ENCODE measurements at regions not wholly inside any gene's neighbourhood (a gene's known extent, or its start where the extent isn't known, plus 50 kb on each side); places are given as distances from the start of the nearest gene placed in this dataset.

GRCh38 chr13:53200498-53201453, 172.2 kb downstream of the OLFM4 start:
- Histone ChIP-seq H3K79me2 (ENCODE audit: control insufficient read depth, insufficient read depth, low read length, unreplicated experiment) (no peaks in the 10 kb centered on the region), H3K27me3 (ENCODE audit: insufficient read depth, low read length) (peaks cover 30% of the 10 kb centered on the region; the same call in 1 of the 2 replicates), H3K27ac (ENCODE audit: low read depth, low read length) (no peak overlapping the region), H3K36me3 (ENCODE audit: insufficient read depth, low read length) (no peaks in the 10 kb centered on the region), H3K4me1 (ENCODE audit: control insufficient read depth, insufficient read depth, low read length, unreplicated experiment) (no peaks in the 10 kb centered on the region), H2AFZ (ENCODE audit: low read length, unreplicated experiment) (no peak overlapping the region), H3K4me3 (ENCODE audit: low read depth, low read length) (no peak overlapping the region)

- Histone ChIP-seq H3K79me2 (ENCODE audit: control insufficient read depth, insufficient read depth, low read length, unreplicated experiment) (no peaks in the 10 kb centered on the region), H3K36me3 (ENCODE audit: insufficient read depth, low read length) (no peaks in the 10 kb centered on the region), H3K27ac (ENCODE audit: low read depth, low read length) (no peak overlapping the region), H3K27me3 (ENCODE audit: insufficient read depth, low read length) (peaks cover 30% of the 10 kb centered on the region; the same call in 1 of the 2 replicates), H3K4me1 (ENCODE audit: control insufficient read depth, insufficient read depth, low read length, unreplicated experiment) (no peaks in the 10 kb centered on the region), H2AFZ (ENCODE audit: low read length, unreplicated experiment) (no peak overlapping the region), H3K4me3 (ENCODE audit: low read depth, low read length) (no peak overlapping the region)
Measured at GRCh38 chr13:53201454-53202225, 173.0 kb downstream of the OLFM4 start.

- no peak overlapping the region for H2AFZ ChIP-seq (ENCODE audit: low read length, unreplicated experiment)
- no peaks in the 10 kb centered on the region for H3K36me3 ChIP-seq (ENCODE audit: insufficient read depth, low read length)
- no peak overlapping the region for H3K27ac ChIP-seq (ENCODE audit: low read depth, low read length)
- H3K79me2 ChIP-seq (ENCODE audit: control insufficient read depth, insufficient read depth, low read length, unreplicated experiment), result no peaks in the 10 kb centered on the region
- H3K4me1 ChIP-seq (ENCODE audit: control insufficient read depth, insufficient read depth, low read length, unreplicated experiment), result no peaks in the 10 kb centered on the region
- peaks cover 21% of the 10 kb centered on the region; the same call in 1 of the 2 replicates for H3K27me3 ChIP-seq (ENCODE audit: insufficient read depth, low read length)
- H3K4me3 ChIP-seq (ENCODE audit: low read depth, low read length), result no peak overlapping the region
Measured at GRCh38 chr13:53204598-53204997, 176.0 kb downstream of the OLFM4 start.

GRCh38 chr13:53206455-53206854, 177.8 kb downstream of the OLFM4 start:
- no peak overlapping the region for H3K27ac ChIP-seq (ENCODE audit: low read depth, low read length)
- no peak overlapping the region for H2AFZ ChIP-seq (ENCODE audit: low read length, unreplicated experiment)
- no peaks in the 10 kb centered on the region for H3K36me3 ChIP-seq (ENCODE audit: insufficient read depth, low read length)
- no peaks in the 10 kb centered on the region for H3K4me1 ChIP-seq (ENCODE audit: control insufficient read depth, insufficient read depth, low read length, unreplicated experiment)
- no peaks in the 10 kb centered on the region for H3K79me2 ChIP-seq (ENCODE audit: control insufficient read depth, insufficient read depth, low read length, unreplicated experiment)
- peaks cover 17% of the 10 kb centered on the region; the same call in 1 of the 2 replicates for H3K27me3 ChIP-seq (ENCODE audit: insufficient read depth, low read length)
- H3K4me3 ChIP-seq (ENCODE audit: low read depth, low read length), result no peak overlapping the region

GRCh38 chr13:53207556-53207955, 178.9 kb downstream of the OLFM4 start:
- H3K79me2 ChIP-seq (ENCODE audit: control insufficient read depth, insufficient read depth, low read length, unreplicated experiment), result no peaks in the 10 kb centered on the region

GRCh38 chr13:53214433-53214832, 185.8 kb downstream of the OLFM4 start:
- Histone ChIP-seq H3K27ac (ENCODE audit: low read depth, low read length) (no peak overlapping the region), H3K36me3 (ENCODE audit: insufficient read depth, low read length) (no peaks in the 10 kb centered on the region), H3K27me3 (ENCODE audit: insufficient read depth, low read length) (no peaks in the 10 kb centered on the region)

More at GRCh38 chr13:53207556-53207955, 178.9 kb downstream of the OLFM4 start:
- H2AFZ ChIP-seq (ENCODE audit: low read length, unreplicated experiment), result no peak overlapping the region
- no peak overlapping the region for H3K4me3 ChIP-seq (ENCODE audit: low read depth, low read length)
- no peaks in the 10 kb centered on the region for H3K4me1 ChIP-seq (ENCODE audit: control insufficient read depth, insufficient read depth, low read length, unreplicated experiment)
- no peak overlapping the region for H3K27ac ChIP-seq (ENCODE audit: low read depth, low read length)
- peaks cover 9% of the 10 kb centered on the region; the same call in 1 of the 2 replicates for H3K27me3 ChIP-seq (ENCODE audit: insufficient read depth, low read length)
- H3K36me3 ChIP-seq (ENCODE audit: insufficient read depth, low read length), result no peaks in the 10 kb centered on the region

GRCh38 chr13:53215563-53215962, 186.9 kb downstream of the OLFM4 start:
- no peak overlapping the region for H3K27ac ChIP-seq (ENCODE audit: low read depth, low read length)
- H3K79me2 ChIP-seq (ENCODE audit: control insufficient read depth, insufficient read depth, low read length, unreplicated experiment), result no peaks in the 10 kb centered on the region
- H3K36me3 ChIP-seq (ENCODE audit: insufficient read depth, low read length), result no peaks in the 10 kb centered on the region
- H3K27me3 ChIP-seq (ENCODE audit: insufficient read depth, low read length), result no peaks in the 10 kb centered on the region
- H2AFZ ChIP-seq (ENCODE audit: low read length, unreplicated experiment), result no peak overlapping the region
- no peak overlapping the region for H3K4me3 ChIP-seq (ENCODE audit: low read depth, low read length)
- H3K4me1 ChIP-seq (ENCODE audit: control insufficient read depth, insufficient read depth, low read length, unreplicated experiment), result no peaks in the 10 kb centered on the region

More at GRCh38 chr13:53214433-53214832, 185.8 kb downstream of the OLFM4 start:
- H3K79me2 ChIP-seq (ENCODE audit: control insufficient read depth, insufficient read depth, low read length, unreplicated experiment), result no peaks in the 10 kb centered on the region
- no peak overlapping the region for H3K4me3 ChIP-seq (ENCODE audit: low read depth, low read length)
- no peak overlapping the region for H2AFZ ChIP-seq (ENCODE audit: low read length, unreplicated experiment)
- no peaks in the 10 kb centered on the region for H3K4me1 ChIP-seq (ENCODE audit: control insufficient read depth, insufficient read depth, low read length, unreplicated experiment)

GRCh38 chr13:53216773-53217172, 188.2 kb downstream of the OLFM4 start:
- Histone ChIP-seq H3K36me3 (ENCODE audit: insufficient read depth, low read length) (no peaks in the 10 kb centered on the region), H3K4me1 (ENCODE audit: control insufficient read depth, insufficient read depth, low read length, unreplicated experiment) (no peaks in the 10 kb centered on the region), H3K27me3 (ENCODE audit: insufficient read depth, low read length) (no peaks in the 10 kb centered on the region), H3K79me2 (ENCODE audit: control insufficient read depth, insufficient read depth, low read length, unreplicated experiment) (no peaks in the 10 kb centered on the region), H2AFZ (ENCODE audit: low read length, unreplicated experiment) (no peak overlapping the region), H3K27ac (ENCODE audit: low read depth, low read length) (no peak overlapping the region), H3K4me3 (ENCODE audit: low read depth, low read length) (no peak overlapping the region)

GRCh38 chr13:53217194-53217593, 188.6 kb downstream of the OLFM4 start:
- H3K27me3 ChIP-seq (ENCODE audit: insufficient read depth, low read length), result no peaks in the 10 kb centered on the region
- no peaks in the 10 kb centered on the region for H3K4me1 ChIP-seq (ENCODE audit: control insufficient read depth, insufficient read depth, low read length, unreplicated experiment)
- no peak overlapping the region for H3K27ac ChIP-seq (ENCODE audit: low read depth, low read length)
- H3K36me3 ChIP-seq (ENCODE audit: insufficient read depth, low read length), result no peaks in the 10 kb centered on the region
- H3K79me2 ChIP-seq (ENCODE audit: control insufficient read depth, insufficient read depth, low read length, unreplicated experiment), result no peaks in the 10 kb centered on the region
- H3K4me3 ChIP-seq (ENCODE audit: low read depth, low read length), result no peak overlapping the region
- no peak overlapping the region for H2AFZ ChIP-seq (ENCODE audit: low read length, unreplicated experiment)

- H3K79me2 ChIP-seq (ENCODE audit: control insufficient read depth, insufficient read depth, low read length, unreplicated experiment), result no peaks in the 10 kb centered on the region
- H3K27ac ChIP-seq (ENCODE audit: low read depth, low read length), result no peak overlapping the region
- no peaks in the 10 kb centered on the region for H3K27me3 ChIP-seq (ENCODE audit: insufficient read depth, low read length)
- H3K4me1 ChIP-seq (ENCODE audit: control insufficient read depth, insufficient read depth, low read length, unreplicated experiment), result no peaks in the 10 kb centered on the region
- no peak overlapping the region for H3K4me3 ChIP-seq (ENCODE audit: low read depth, low read length)
- no peak overlapping the region for H2AFZ ChIP-seq (ENCODE audit: low read length, unreplicated experiment)
- no peaks in the 10 kb centered on the region for H3K36me3 ChIP-seq (ENCODE audit: insufficient read depth, low read length)
Measured at GRCh38 chr13:53220038-53220437, 191.4 kb downstream of the OLFM4 start.
